ENCODE measurements at regions not wholly inside any gene's neighbourhood (a gene's known extent, or its start where the extent isn't known, plus 50 kb on each side); places are given as distances from the start of the nearest gene placed in this dataset.
A peak's percentile ranks its signal among the peaks of the same experiment; 100 is the strongest.

DNA sequence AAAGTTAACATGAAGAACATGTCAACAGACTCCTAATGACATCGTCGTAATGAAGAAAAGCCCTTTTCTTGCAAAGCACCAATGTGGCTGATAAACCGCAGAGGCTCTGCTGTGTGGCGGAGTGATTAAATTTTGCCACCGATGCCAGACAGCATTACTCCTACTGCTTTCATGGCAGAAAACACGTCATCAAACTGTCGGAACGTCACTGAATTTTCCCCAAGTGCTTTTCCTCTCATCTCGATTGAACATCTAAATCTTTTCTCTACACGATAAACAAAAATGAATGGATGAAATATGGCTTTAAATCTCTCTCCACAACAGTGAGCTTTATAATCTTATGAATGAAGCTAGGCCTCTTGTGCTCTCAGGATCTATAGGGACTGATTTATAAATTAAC is 159.8 kb upstream of the REG3G start:
- H3K27me3 Mint-ChIP-seq: no peaks in the 10 kb centered on the region
- H3K4me1 Mint-ChIP-seq: no peaks in the 10 kb centered on the region
- no peak overlapping the region for H3K4me3 Mint-ChIP-seq
- no peak for DNase-seq
- H3K27ac Mint-ChIP-seq: no peak overlapping the region
- H3K9me3 Mint-ChIP-seq: peaks cover 13% of the 10 kb centered on the region in 2 donors
- ATAC-seq: no peak

DNA sequence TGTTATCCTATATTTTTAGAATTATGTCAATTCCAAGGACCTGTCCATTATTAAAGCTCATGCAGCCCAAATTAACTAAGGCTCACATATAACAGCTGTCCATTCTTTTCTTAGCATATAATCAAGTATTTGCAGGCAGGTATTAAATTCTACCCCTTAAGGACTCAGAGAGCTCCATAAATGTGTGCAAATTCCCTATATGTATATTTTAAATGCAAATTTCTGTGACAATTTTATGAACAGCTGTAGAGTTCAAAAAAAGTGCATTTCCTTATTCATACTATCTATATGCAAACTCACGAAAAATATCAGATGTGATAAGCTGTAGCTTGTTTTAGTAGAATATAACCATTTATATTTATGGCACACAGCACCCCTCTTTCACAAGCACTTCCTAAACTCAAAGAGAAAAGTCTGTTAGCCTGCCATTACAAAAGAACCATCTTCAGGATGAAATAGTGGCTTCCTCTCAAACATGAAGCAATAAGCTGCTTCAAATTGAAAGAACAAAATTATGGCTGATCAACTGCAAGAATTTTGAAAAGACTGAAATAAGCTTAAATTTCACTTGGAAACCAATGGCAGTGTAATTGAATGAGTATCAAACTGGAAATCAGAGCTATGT is 155.0 kb upstream of the REG3G start:
- H3K27me3 Mint-ChIP-seq: no peaks in the 10 kb centered on the region
- DNase-seq (no peak), ATAC-seq (no peak)
- no peak overlapping the region for H3K4me3 Mint-ChIP-seq
- peaks cover 7 to 8% of the 10 kb centered on the region in 2 donors for H3K9me3 Mint-ChIP-seq
- H3K27ac Mint-ChIP-seq: no peak overlapping the region
- H3K4me1 Mint-ChIP-seq: no peaks in the 10 kb centered on the region

DNA sequence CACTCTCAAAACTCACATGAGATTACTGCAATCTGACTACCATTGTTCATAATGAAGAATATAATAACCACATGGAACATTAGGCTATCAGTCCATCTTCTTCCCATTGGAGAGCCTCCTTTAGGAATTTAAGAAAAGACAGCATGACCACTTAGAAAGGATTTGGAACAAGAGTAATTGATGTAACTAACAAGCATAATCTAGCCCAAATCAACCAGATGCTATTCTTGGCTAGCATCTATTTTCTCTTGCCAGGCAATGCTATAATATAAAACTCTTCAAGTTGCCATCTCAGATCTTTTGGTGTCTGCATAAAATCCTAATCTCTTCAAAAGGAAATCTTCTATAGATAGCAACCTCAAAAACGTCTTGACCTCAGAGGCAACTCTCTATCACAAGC is 152.0 kb upstream of the REG3G start:
- peaks cover 5 to 8% of the 10 kb centered on the region in 2 donors for H3K9me3 Mint-ChIP-seq
- no peak for DNase-seq
- no peaks in the 10 kb centered on the region for H3K27me3 Mint-ChIP-seq
- no peak for ATAC-seq
- no peak overlapping the region for H3K27ac Mint-ChIP-seq
- no peaks in the 10 kb centered on the region for H3K4me1 Mint-ChIP-seq
- no peak overlapping the region for H3K4me3 Mint-ChIP-seq

DNA sequence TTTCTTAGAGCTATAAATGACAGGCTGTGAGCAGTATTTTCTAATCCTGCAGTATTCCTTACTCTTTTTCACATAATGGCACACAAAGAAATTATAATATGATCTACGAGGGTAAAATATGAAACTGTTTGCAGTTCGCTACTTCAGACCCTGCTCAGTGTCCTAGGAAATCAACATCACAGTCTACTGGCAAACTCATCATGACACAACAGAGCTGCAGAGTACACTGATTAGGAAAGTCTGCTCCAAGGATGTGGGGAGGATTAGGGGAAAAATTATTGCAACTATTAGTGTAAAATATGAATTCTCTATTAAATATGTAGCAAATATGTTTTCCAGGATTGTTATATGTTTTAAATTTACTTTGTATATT is 149.2 kb upstream of the REG3G start:
- ATAC-seq (no peak), DNase-seq (no peak)
- H3K9me3 Mint-ChIP-seq: no peaks in the 10 kb centered on the region
- no peaks in the 10 kb centered on the region for H3K4me1 Mint-ChIP-seq
- H3K27me3 Mint-ChIP-seq: no peaks in the 10 kb centered on the region
- H3K4me3 Mint-ChIP-seq: no peak overlapping the region
- no peak overlapping the region for H3K27ac Mint-ChIP-seq

DNA sequence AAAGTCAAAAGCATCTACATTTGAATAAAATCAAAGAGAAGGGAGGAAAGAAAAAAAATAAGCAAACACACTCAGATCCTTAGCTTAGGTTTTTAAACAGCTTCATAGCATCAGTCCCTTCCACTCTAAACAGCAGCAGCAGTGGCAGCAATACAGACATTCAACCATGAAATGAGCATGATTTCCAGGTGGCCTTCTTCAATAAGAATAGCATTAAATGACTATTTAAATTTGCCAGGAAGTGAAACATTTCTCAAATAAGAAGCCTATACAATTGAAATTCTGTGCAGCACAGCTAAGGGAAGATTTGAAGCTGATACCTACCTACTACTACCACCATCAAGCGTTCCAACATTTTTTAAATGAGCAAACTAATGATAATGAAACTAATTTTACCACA is 138.1 kb upstream of the REG3G start:
- H3K27me3 Mint-ChIP-seq: no peaks in the 10 kb centered on the region
- ATAC-seq (no peak), DNase-seq (no peak)
- H3K27ac Mint-ChIP-seq: peak overlapping the region in 1 of 2 donors; percentile 37
- H3K4me1 Mint-ChIP-seq: no peaks in the 10 kb centered on the region
- no peak overlapping the region for H3K4me3 Mint-ChIP-seq
- peaks cover 4 to 6% of the 10 kb centered on the region in 2 donors for H3K9me3 Mint-ChIP-seq

DNA sequence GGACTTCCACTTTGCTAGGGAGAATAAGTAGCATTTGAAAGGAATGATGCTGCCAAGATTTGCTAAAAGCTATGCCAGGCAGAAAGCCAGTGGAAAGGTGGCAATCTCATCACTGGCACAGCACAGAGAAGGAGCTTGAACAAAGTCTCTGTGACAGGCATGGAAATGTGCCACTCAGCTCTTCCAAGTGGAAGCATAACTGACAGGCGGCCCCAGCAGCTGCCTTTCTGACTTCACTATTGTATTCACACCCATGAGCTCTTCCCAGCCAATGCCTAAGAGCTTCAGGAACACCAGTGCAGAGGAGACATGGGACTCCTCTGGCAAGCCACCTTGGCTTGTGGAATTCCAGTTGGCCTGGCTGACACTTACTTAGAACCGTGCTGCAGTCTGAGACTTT is 134.6 kb upstream of the REG3G start:
- Mint-ChIP-seq H3K9me3 (peaks cover 8 to 15% of the 10 kb centered on the region in 2 donors), H3K4me3 (no peak overlapping the region), H3K4me1 (no peaks in the 10 kb centered on the region), H3K27me3 (no peaks in the 10 kb centered on the region), H3K27ac (no peak overlapping the region)
- no peak for ATAC-seq
- DNase-seq: no peak

DNA sequence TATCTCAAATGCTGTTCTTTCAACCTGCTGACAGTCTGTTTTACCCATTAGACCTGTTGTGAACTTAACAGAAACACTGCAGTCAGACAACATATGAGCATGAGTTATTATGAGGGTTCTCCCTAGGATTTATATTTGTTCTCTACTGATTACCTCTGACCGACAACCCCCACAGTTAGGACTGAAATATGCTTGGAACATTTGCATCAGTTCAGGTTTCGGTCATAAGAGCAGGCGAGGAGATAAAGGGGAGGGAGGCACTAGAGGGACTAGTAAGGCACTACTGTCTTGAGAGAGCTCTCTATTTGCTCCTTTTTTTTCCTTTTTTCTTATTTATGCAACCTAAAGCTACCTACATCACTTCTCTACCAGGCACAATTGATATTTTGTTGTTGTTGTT is 133.2 kb upstream of the REG3G start:
- no peaks in the 10 kb centered on the region for H3K4me1 Mint-ChIP-seq
- DNase-seq (no peak), ATAC-seq (no peak)
- H3K4me3 Mint-ChIP-seq: no peak overlapping the region
- no peak overlapping the region for H3K27ac Mint-ChIP-seq
- H3K9me3 Mint-ChIP-seq: peaks cover 11 to 19% of the 10 kb centered on the region in 2 donors
- H3K27me3 Mint-ChIP-seq: no peaks in the 10 kb centered on the region

- Mint-ChIP-seq H3K27ac (no peak overlapping the region), H3K9me3 (peaks cover 11 to 27% of the 10 kb centered on the region in 2 donors), H3K27me3 (no peaks in the 10 kb centered on the region), H3K4me3 (no peak overlapping the region), H3K4me1 (no peaks in the 10 kb centered on the region)
- ATAC-seq (no peak), DNase-seq (no peak)
Observed at GRCh38 chr2:78895022-78895421, 130.5 kb upstream of the REG3G start.

- DNase-seq: no peak
- Mint-ChIP-seq H3K4me3 (no peak overlapping the region), H3K4me1 (no peaks in the 10 kb centered on the region), H3K27me3 (no peaks in the 10 kb centered on the region), H3K27ac (no peak overlapping the region), H3K9me3 (peaks cover 18 to 21% of the 10 kb centered on the region in 2 donors)
- no peak for ATAC-seq
Observed at GRCh38 chr2:78896536-78896935, 129.0 kb upstream of the REG3G start.

GRCh38 chr2:78907089-78907488 is 118.4 kb upstream of the REG3G start:
- H3K27ac Mint-ChIP-seq: no peak overlapping the region
- DNase-seq: no peak
- H3K4me3 Mint-ChIP-seq: no peak overlapping the region
- H3K9me3 Mint-ChIP-seq: peaks cover 0 to 16% of the 10 kb centered on the region in 2 donors
- H3K4me1 Mint-ChIP-seq: no peaks in the 10 kb centered on the region
- no peak for ATAC-seq
- no peaks in the 10 kb centered on the region for H3K27me3 Mint-ChIP-seq

DNA sequence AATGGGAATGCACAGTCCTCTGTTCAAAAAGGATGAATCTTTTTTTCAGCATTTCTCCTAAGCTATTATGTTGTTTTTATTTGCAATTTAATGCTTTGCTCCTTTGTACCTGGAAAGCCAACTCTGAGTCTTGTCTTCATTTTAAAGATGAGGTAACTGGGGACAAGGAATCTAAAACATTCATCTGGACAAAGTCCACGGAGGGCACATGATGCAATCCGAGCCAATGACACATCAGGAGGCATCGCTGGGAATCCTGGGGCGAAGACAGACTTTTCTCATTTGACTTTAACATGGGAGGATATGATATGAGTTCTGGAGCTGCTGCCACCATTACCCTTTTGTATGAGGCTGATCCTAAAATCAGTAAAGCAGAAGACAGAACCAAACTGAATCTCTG is 116.5 kb upstream of the REG3G start:
- Mint-ChIP-seq H3K4me3 (no peak overlapping the region), H3K9me3 (peaks cover 0 to 16% of the 10 kb centered on the region in 2 donors), H3K27ac (no peak overlapping the region), H3K4me1 (no peaks in the 10 kb centered on the region), H3K27me3 (no peaks in the 10 kb centered on the region)
- DNase-seq (no peak), ATAC-seq (no peak)

DNA sequence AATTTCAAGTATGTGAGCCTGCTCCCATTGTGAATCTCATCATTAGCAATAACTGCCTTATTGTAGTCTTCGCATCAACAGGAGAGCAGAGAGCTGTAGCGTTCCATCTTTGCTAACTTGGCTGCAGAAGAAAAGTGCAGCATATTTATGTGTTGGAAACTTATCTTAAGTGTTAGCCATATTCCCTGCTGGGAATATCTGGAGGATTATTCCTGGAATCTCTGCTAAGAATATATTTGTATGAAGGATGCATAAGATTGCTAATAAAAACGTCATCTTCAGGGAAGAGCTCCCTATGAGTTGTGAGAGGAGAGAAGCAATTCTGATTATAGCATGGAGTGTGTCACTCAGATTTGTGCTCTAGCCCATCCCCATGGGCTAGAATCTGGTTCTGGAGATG is 115.1 kb upstream of the REG3G start:
- DNase-seq: no peak
- Mint-ChIP-seq H3K27me3 (no peaks in the 10 kb centered on the region), H3K4me3 (no peak overlapping the region), H3K4me1 (no peaks in the 10 kb centered on the region), H3K9me3 (peaks cover 0 to 16% of the 10 kb centered on the region in 2 donors), H3K27ac (no peak overlapping the region)
- ATAC-seq: no peak

DNA sequence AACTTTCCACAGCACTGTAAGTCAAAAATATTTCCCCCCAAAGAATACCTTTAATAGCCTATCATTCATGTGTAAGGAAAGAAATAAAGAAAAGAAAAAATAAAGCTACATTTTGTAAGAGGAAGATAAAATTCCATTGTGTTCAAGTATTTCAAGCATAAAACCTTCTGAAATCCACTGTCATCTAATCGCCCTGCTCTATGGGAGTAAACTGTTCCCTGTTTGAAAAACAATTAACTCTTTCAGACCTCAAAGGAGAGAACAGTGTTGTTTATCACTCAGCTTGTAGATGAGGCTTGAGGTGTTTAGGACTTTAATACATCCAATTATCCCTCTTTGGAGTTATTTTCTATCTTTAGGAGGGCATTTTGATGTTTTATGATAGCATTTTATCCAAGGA is 112.2 kb upstream of the REG3G start:
- Mint-ChIP-seq H3K27me3 (no peaks in the 10 kb centered on the region), H3K27ac (no peak overlapping the region), H3K4me1 (no peaks in the 10 kb centered on the region), H3K9me3 (peaks cover 0 to 16% of the 10 kb centered on the region in 2 donors), H3K4me3 (no peak overlapping the region)
- DNase-seq (no peak), ATAC-seq (no peak)

GRCh38 chr2:78925258-78925657 is 100.2 kb upstream of the REG3G start:
- Mint-ChIP-seq H3K27me3 (no peaks in the 10 kb centered on the region), H3K4me3 (no peak overlapping the region), H3K27ac (no peak overlapping the region), H3K4me1 (no peaks in the 10 kb centered on the region), H3K9me3 (peaks cover 0 to 11% of the 10 kb centered on the region in 2 donors)
- ATAC-seq (no peak), DNase-seq (no peak)

DNA sequence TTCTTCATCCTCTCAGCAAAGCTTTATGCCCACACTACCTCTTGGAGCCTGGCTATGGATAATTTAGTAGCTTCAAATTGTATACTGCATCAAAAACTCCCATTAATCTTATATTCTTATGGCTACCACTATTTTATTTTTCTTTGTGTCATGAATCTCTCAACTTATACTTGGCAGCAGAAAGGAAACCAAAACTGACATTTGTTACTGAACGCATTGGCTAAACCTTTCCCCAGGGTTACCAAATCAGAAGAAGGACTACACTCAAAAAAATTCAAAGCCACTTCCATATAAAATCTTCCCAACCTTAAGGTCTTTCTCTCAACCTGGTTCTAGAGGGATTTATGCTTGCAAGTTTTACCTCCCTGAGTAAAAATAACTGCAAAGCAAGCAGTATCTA is 97.0 kb upstream of the REG3G start:
- Mint-ChIP-seq H3K27me3 (no peaks in the 10 kb centered on the region), H3K9me3 (peaks cover 5 to 6% of the 10 kb centered on the region in 2 donors), H3K4me1 (no peaks in the 10 kb centered on the region), H3K27ac (no peak overlapping the region), H3K4me3 (no peak overlapping the region)
- DNase-seq: no peak
- no peak for ATAC-seq

DNA sequence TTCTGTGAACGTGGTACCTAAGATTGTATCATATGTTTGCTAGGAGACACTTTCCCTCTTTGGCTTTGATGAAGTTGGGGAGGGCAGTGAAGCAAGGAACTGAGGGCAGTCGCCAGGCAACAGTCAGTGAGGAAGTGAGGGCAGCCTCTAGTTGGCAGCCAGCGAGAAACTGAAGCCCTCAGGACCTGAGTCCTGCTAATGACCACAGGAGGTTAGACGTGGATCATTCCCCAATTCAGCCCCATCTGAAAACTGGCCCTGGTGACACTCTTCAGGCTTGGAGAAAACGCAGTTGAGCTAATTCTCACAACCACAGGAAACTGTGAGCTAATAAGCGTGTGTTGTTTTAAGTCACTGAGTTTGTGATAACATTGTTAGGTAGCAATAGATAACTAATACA is 84.5 kb upstream of the REG3G start:
- Mint-ChIP-seq H3K4me3 (no peak overlapping the region), H3K27ac (no peak overlapping the region), H3K9me3 (no peaks in the 10 kb centered on the region), H3K4me1 (no peaks in the 10 kb centered on the region), H3K27me3 (no peaks in the 10 kb centered on the region)
- ATAC-seq: no peak
- no peak for DNase-seq

DNA sequence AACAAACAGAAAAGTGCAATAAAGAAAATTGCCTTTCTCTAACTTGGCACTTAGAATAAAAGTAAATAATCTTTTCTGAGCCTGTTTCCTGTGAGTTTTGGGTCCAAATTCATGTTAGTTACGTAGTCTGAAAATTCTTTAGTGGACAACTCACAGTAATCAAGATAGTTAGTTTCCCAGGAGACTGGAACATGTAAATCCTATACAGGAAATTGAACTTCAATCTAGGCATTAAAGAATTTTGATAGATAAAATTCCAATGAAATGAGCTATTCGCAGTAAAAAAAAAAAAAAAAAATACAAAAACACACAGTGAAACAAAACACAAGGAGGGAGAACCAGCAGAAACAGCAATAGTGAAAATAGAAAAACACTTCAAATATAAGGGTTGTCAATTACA is 83.8 kb upstream of the REG3G start:
- Mint-ChIP-seq H3K4me1 (no peaks in the 10 kb centered on the region), H3K4me3 (no peak overlapping the region)
- DNase-seq: no peak

More for the DNA sequence above, 83.8 kb upstream of the REG3G start:
- H3K27me3 Mint-ChIP-seq: no peaks in the 10 kb centered on the region
- H3K9me3 Mint-ChIP-seq: no peaks in the 10 kb centered on the region
- peak overlapping the region in 1 of 2 donors; percentile 53 for H3K27ac Mint-ChIP-seq
- ATAC-seq: no peak
